Esophagus muscularis mucosa (tissue), 3 donors: ENCODE measurements at regions not wholly inside any gene's neighbourhood (a gene's known extent, or its start where the extent isn't known, plus 50 kb on each side); places are given as distances from the start of the nearest gene placed in this dataset.

ENCODE experiments used
- CTCF ChIP-seq, 3 experiments: fragments of 200-600 bp in 2 of 3; fragments of 450-650 bp in 1 of 3; sonication (generic) in 2 of 3; IDR thresholded peaks; one replicate each; pipeline ENCODE4 v1.5.1; 2017 to 2019; ENCODE audit warnings: antibody characterized with exemption in 3 of 3, mild to moderate bottlenecking in 2 of 3, moderate library complexity in 1 of 3
- POLR2A ChIP-seq: fragments of 450-650 bp; IDR thresholded peaks from one replicate; pipeline ENCODE4 v1.6.1; 2017; ENCODE audit warnings: antibody characterized with exemption, moderate library complexity, mild to moderate bottlenecking, low read depth
- POLR2AphosphoS5 ChIP-seq, 2 donors: sonication (generic); formaldehyde crosslinking; IDR thresholded peaks; one replicate each; pipeline ENCODE4 v1.6.1; 2017; ENCODE audit warnings: antibody characterized with exemption in 2 of 2

GRCh38 chr4:163660636-163661035 lies 166.1 kb downstream of the TMA16 start:
- TF ChIP-seq CTCF (IDR thresholded peaks at IDR 0.05) (no peak), POLR2A (no peak), POLR2AphosphoS5 (IDR thresholded peaks at IDR 0.05) (no peak)
